GM23338 (cell line): ENCODE measurements at regions not wholly inside any gene's neighbourhood (a gene's known extent, or its start where the extent isn't known, plus 50 kb on each side); places are given as distances from the start of the nearest gene placed in this dataset.

Experiments
- CTCF ChIP-seq, 2 experiments: fragments of 200-600 bp in 1 of 2; sonication (generic) in 1 of 2; conservative IDR thresholded peaks; 2 replicates each; pipeline versions ENCODE4 v1.5.1 to v1.6.1; 2016 to 2017; ENCODE audit warnings: antibody characterized with exemption in 2 of 2, low read depth in 2 of 2, mild to moderate bottlenecking in 2 of 2, moderate library complexity in 1 of 2
- EZH2 ChIP-seq: fragments of 200-600 bp; sonication (generic); IDR thresholded peaks from one replicate; pipeline ENCODE4 v1.8.0; 2017; ENCODE audit warnings: antibody characterized with exemption, mild to moderate bottlenecking, low read depth; ENCODE audit not compliant: unreplicated experiment
- POLR2AphosphoS5 ChIP-seq: IDR thresholded peaks from 2 replicates; pipeline ENCODE4 v1.6.1; 2016; ENCODE audit warnings: antibody characterized with exemption, low read depth
- REST ChIP-seq: IDR thresholded peaks from one replicate; pipeline ENCODE4 v1.6.1; 2018; ENCODE audit warnings: antibody characterized with exemption; ENCODE audit not compliant: unreplicated experiment

GRCh38 chr18:64659196-64659595 is 510.3 kb upstream of the LINC00305 start:
- TF ChIP-seq CTCF (conservative IDR thresholded peaks at IDR 0.05; ENCODE audit: low read depth in 2 of 2) (no peak), EZH2 (no peak), REST (no peak), POLR2AphosphoS5 (no peak)
